K562 (cell line): ENCODE measurements at regions not wholly inside any gene's neighbourhood (a gene's known extent, or its start where the extent isn't known, plus 50 kb on each side); places are given as distances from the start of the nearest gene placed in this dataset.

ENCODE experiments used
- CHD2 ChIP-seq: IDR thresholded peaks from 2 replicates; pipeline ENCODE4 v1.6.1; 2011; ENCODE audit warnings: low read depth, low read length
- CTCFL ChIP-seq: IDR thresholded peaks from 2 replicates; pipeline ENCODE4 v1.6.1; 2011; ENCODE audit warnings: borderline replicate concordance, low read depth, mild to moderate bottlenecking, moderate library complexity, low read length; ENCODE audit not compliant: insufficient read depth, poor library complexity, severe bottlenecking
- DNMT1 ChIP-seq: fragments of 450-650 bp; IDR thresholded peaks from 2 replicates; pipeline ENCODE4 v1.6.1; 2016; ENCODE audit warnings: antibody characterized with exemption, mild to moderate bottlenecking
- ELK3 ChIP-seq: fragments of 450-650 bp; formaldehyde crosslinking; IDR thresholded peaks from 2 replicates; pipeline ENCODE4 v1.4.0; 2020; ENCODE audit warnings: mild to moderate bottlenecking
- IFI16 ChIP-seq: fragments of 250-450 bp; sonication (Bioruptor Pico); IDR thresholded peaks from 2 replicates; pipeline ENCODE4 v2.1.2; 2022; ENCODE audit warnings: mild to moderate bottlenecking, inconsistent platforms
- IRF1 ChIP-seq: sonication (generic); formaldehyde crosslinking; IDR thresholded peaks from 2 replicates; pipeline ENCODE4 v1.8.0; 2022; ENCODE audit warnings: missing genetic modification reagents, mild to moderate bottlenecking, borderline replicate concordance
- LCOR ChIP-seq: sonication (generic); formaldehyde crosslinking; IDR thresholded peaks from 2 replicates; pipeline ENCODE4 v1.8.0; 2022; ENCODE audit warnings: mild to moderate bottlenecking, missing genetic modification reagents
- NFE2 ChIP-seq: IDR thresholded peaks from 2 replicates; pipeline ENCODE4 v1.6.1; 2014; ENCODE audit warnings: antibody characterized with exemption, low read depth
- TCF7 ChIP-seq: sonication (generic); IDR thresholded peaks from 2 replicates; pipeline ENCODE4 v1.6.1; 2016; ENCODE audit warnings: antibody characterized with exemption, borderline replicate concordance
- TFAP4 ChIP-seq: sonication (generic); formaldehyde crosslinking; IDR thresholded peaks from 2 replicates; pipeline ENCODE4 v1.8.0; 2022; ENCODE audit warnings: missing genetic modification reagents, mild to moderate bottlenecking, moderate library complexity, borderline replicate concordance
- ZKSCAN8 ChIP-seq: fragments of 200-800 bp; sonication (Bioruptor generic); IDR thresholded peaks from 2 replicates; pipeline ENCODE4 v1.6.1; 2016; ENCODE audit warnings: missing genetic modification characterization, missing compliant biosample characterization
- ZNF140 ChIP-seq: fragments of 250-450 bp; sonication (Bioruptor Pico); IDR thresholded peaks from 2 replicates; pipeline ENCODE4 v1.8.0; 2021; ENCODE audit warnings: moderate library complexity, mild to moderate bottlenecking, inconsistent platforms
- ZNF583 ChIP-seq: fragments of 250-450 bp; sonication (Bioruptor Pico); IDR thresholded peaks from 2 replicates; pipeline ENCODE4 v1.4.0; 2020

- TF ChIP-seq IRF1 (no peak), ZNF583 (CRISPR knock-in tag) (no peak), CHD2 (no peak), TFAP4 (CRISPR knock-in tag) (no peak), DNMT1 (no peak), LCOR (no peak), ZKSCAN8 (CRISPR knock-in tag) (no peak), TCF7 (no peak), NFE2 (no peak), CTCFL (no peak), ZNF140 (no peak), IFI16 (CRISPR knock-in tag) (no peak), ELK3 (CRISPR knock-in tag) (no peak)
These were observed 150.5 kb upstream of the LPP start (continued) for GRCh38 chr3:188003188-188004171.
